IPS DF 4.7 (cell line): ENCODE measurements at regions not wholly inside any gene's neighbourhood (a gene's known extent, or its start where the extent isn't known, plus 50 kb on each side); places are given as distances from the start of the nearest gene placed in this dataset.
"Not testable (repeated sequence)": the region's sequence is repeated elsewhere in the genome, so short reads cannot be mapped to it uniquely, and the experiment has no call there.

Experiments
- DNase-seq: peaks from one replicate; pipeline ENCODE4 v3.0.0-alpha.2; 2013; ENCODE audit warnings: low spot score; ENCODE audit errors: extremely low read depth

DNA sequence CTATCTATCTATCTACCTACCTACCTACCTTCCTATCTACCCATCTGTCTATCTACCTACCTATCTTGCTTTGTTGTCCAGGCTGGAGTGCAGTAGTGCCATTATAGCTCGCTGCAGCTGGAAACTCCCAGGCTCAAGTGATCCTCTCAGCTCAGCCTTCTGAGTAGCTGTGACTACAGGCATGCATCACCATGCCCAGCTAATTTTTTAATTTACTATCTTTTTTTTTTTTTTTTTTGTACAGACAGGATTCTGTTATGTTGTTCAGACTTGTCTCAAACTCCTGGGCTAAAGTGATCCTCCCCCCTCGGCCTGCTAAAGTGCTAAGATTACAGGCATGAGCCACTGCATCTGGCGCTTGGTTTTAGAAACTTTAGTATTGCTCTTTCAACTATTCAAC, 762.4 kb downstream of the SLC6A15 start:
- no peak for DNase-seq

- DNase-seq, result no peak
Measured at GRCh38 chr12:84148335-84148734, 764.3 kb downstream of the SLC6A15 start.

GRCh38 chr12:84136862-84137367, 775.7 kb downstream of the SLC6A15 start:
- DNase-seq, result no peak

- no peak for DNase-seq
Measured at GRCh38 chr12:84135586-84136279, 776.9 kb downstream of the SLC6A15 start.

DNA sequence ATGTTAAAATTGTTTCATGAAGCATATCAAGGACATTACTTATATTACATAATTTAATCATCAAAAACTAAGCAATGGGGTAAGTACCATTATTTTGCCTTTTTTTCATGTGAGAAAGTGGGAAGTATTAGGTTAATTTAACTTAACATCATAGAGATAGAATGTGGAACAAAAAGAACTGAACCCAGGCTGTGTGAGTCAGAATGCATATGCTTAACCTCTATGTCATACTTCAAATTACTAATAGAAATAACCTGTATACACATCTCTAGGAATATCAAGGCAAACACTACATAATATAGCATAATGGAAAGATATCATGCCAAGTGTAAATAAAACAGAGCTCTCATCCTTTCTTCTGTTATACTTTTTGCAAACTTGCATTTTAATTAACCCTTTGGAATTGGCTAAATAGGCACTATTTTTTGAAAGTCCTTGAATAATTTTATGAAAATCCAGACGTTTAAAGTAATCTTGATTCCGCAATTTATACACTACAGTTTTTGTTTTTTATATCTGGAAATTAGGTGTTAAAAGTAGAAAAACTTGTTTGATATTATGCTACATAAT, 777.7 kb downstream of the SLC6A15 start:
- no peak for DNase-seq

GRCh38 chr12:84131076-84131475, 781.5 kb downstream of the SLC6A15 start:
- no peak for DNase-seq

DNA sequence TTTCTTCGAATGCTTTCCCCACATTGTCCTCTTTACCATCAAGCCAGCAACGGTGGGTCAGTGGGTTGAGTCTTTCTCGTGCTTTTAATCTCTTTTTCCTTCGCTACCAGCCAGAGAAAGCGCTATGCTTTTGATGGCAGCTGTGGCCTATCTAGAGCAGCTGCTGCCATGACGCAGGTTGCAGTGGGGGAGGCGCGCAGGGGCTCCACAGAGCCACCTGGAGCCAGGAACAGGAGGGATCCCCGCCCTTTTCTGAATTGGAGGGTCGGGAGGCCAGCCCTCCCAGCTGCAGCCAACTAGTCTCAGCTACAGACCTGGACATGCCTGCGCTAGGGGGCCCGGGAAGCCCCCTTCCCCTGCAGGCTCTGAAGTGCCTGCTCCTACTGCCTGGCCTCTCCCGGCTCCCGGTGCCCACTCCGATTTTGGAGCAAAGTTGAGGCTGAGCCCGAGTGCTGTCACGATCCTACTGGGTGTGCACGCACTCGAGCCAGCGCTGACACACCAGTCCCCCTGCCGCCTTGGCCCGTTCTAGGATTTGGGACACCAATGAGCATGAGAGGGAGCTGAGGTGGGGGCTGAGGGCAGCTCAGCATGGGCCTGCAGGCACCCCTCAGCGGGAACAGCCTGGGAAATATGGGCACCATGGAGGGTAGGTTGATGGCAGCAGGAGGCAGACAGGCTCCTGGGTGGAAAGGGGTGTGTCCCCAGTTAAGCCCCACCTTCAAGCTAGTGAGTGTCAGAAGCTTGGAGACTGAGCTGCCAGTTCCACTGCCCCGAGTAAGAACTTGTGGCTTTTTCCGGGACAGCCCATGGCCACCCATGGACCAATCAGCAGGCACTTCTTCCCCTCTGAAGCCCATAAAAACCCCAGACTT, 784.2 kb downstream of the SLC6A15 start:
- DNase-seq, result no peak

DNA sequence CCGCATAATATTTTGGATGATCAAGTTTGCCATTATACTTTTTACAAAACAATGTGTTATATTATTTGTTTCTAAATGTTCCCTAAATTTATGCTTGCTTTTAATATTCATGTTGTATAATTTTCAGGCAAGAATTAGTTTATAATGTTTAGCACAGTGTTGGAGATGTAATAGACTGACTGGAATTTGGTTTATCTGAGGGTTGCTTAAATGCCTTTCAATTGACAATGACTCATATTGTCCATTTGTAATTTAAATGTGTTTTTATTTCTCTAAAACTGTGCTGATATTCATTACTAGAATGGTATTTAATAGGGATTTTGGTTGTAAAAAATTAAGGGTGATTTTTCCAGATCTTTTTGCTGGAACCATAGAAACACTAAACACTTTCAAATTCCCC, 788.4 kb downstream of the SLC6A15 start:
- DNase-seq, result no peak

GRCh38 chr12:84117190-84117589, 795.4 kb downstream of the SLC6A15 start:
- no peak for DNase-seq

GRCh38 chr12:84113666-84114065, 798.9 kb downstream of the SLC6A15 start:
- no peak for DNase-seq

DNA sequence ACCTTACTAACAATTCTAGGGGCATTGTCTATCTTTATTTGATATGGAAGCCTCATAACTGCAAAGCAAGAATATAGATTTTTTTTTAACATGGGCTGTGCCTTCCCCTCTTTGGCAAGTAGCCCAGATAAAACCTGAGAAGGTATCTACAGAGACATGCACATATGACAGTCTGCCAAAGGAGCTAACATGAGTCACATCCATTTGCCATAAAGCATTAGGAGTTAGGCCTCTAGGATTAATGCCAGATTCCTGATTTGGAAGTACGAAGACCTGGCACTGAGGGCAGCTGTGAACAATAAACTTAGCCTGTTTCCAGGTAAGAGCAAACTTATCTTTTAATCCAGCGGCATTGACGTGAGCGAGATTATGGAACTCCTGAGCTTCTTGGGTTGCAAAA, 808.7 kb downstream of the SLC6A15 start:
- not testable (repeated sequence) for DNase-seq

DNA sequence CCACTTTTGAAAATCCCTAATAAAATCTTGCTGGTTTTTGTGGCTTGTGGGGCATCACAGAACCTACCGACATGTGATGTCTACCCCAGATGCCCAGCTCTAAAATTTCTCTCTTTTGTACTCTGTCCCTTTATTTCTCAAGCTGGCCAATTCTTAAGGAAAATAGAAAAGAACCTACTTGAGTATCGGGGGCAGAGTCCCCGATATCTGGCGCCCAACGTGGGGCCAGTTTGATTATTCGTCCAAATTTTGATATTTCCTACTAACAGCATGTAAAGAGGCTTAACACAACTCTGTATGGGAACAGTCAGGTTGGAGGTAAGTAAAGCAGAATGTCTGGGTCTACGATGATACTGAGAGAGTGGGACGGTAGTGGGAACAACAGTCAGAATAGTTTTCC, 810.6 kb downstream of the SLC6A15 start:
- not testable (repeated sequence) for DNase-seq

- not testable (repeated sequence) for DNase-seq
Measured at GRCh38 chr12:84099591-84099990, 813.0 kb downstream of the SLC6A15 start.

DNA sequence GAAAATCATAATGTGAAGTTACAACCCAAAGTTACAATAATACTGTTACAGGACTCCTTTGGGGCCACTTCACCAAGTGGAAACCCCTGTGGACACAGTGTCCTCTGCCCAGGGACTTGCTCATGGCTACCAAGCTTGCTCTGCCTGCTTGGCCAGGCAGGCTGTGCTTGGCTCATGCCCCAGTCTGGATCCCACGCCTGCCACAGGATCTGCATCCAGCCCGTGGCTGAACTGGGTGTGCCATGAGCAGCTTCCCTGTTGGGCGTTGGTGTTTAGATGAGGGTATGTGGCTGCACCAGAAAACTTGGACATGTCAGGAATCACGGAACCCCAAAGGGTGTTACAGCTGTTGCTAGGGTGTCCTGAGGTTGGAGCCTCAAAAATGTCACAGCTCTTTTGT, 820.9 kb downstream of the SLC6A15 start:
- DNase-seq, result no peak

DNA sequence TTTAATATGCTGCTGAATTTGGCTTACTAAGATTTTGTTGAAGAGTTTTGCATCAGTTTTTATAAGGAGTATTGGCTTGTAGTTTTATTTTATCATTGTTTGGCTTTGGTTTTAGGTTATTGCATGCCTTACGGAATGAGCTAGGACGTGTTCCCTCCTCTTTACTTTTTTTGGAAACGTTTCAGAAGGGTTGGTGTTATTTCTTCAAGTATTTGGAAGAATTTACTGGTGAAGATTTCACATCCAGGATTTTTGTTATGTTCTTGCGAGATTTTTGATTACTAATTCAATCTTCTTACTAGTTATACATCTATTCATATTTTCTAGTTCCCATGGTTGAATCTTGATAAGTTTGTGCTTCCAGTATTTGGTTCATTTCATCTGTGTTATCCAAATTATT, 823.2 kb downstream of the SLC6A15 start:
- DNase-seq, result no peak

DNA sequence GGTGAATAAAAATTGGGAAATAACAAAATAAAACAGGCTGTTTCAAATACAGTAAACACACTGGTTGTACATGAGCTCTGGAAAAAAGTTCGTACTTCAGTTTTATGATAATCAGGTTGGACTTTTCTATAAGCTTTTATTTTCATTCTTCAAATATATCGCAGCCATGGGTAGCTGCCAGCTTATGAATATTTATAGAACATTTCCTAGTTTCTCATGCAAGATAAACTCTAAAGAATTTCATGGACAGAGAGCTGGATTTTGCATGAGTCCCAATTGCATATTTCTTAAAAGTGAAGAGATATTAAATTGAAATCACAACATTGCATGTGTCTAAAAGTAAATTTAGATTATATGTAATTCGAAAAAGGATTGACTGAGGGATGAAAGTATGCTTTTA, 827.6 kb downstream of the SLC6A15 start:
- DNase-seq, result no peak

DNA sequence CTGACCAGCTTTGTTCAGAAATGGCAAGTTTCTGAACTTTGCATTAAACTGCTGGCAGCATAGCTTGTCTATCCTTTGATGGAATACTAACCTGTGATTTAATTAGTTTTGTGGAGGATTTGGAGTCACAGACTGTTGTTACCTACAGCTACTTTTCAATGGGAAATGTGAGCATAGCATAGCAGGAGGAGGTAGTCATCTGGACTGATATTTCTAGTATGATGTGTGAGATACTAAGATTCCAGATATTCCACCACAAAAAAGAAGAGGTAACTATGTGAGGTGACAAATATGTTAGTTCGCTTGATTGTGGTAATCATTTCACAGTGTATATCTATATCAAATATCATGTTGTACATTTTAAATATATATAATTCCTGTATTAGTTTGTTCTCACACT, 833.0 kb downstream of the SLC6A15 start:
- no peak for DNase-seq

DNA sequence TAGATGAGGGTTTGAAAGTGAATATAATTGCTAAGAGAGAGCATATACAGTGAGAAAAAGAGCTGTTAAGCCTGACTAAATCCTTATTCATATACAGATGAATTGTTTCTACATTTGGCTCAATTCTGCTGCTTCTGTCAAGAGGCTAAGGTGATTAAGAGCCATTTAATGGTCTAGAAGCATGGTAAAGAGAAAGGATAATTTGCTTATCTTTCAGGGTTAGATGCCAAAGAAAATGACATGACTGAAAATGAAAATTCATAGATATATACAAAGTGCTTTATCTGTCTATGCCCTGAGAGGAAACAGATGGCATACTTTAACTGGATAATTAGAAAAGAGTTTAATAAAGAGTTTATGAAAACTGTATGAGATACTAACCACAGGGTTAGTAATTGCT, 834.9 kb downstream of the SLC6A15 start:
- no peak for DNase-seq

- no peak for DNase-seq
Measured at GRCh38 chr12:84075991-84076390, 836.6 kb downstream of the SLC6A15 start.

DNA sequence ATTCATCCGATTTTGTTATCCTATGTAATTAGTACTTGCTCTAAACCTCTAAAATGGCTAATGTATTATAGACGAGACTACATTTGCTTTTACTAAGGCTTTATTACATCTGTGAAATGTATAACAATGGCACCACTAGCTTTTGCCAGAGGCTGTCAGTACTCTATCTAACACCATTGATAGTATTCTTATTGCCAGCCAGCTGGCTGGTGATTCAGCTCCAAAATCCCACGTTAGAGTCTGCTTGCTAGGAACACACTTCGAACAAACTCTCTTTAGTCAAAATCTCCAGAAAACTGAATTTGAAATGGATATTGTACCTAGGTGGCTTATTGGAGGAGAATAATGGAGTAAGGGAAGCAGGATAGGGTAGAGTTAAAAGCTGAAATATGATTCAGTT, 839.2 kb downstream of the SLC6A15 start:
- no peak for DNase-seq

- DNase-seq, result no peak
Measured at GRCh38 chr12:84072961-84073360, 839.6 kb downstream of the SLC6A15 start.

- DNase-seq, result no peak
Measured at GRCh38 chr12:84070292-84070691, 842.3 kb downstream of the SLC6A15 start.
